ENCODE measurements at regions not wholly inside any gene's neighbourhood (a gene's known extent, or its start where the extent isn't known, plus 50 kb on each side); places are given as distances from the start of the nearest gene placed in this dataset.

- TF ChIP-seq EZH2 (IDR thresholded peaks at IDR 0.05; ENCODE audit: borderline replicate concordance, low read length) (no peak), CTCF (IDR thresholded peaks at IDR 0.05; ENCODE audit: low read length) (no peak)
Observed at GRCh38 chr13:93039131-93039530, 187.5 kb upstream of the GPC6 start.

All from OCI-LY1 (cell line).